ENCODE measurements at regions not wholly inside any gene's neighbourhood (a gene's known extent, or its start where the extent isn't known, plus 50 kb on each side); places are given as distances from the start of the nearest gene placed in this dataset.

GRCh38 chr10:10279906-10280305 lies 737.8 kb upstream of the CELF2 start:
- no peak for DNase-seq (ENCODE audit: low read depth in 2 of 3, low spot score in 2 of 3)

- DNase-seq (ENCODE audit: low read depth in 2 of 3, low spot score in 2 of 3), result no peak
Measured at GRCh38 chr10:10292501-10292900, 725.2 kb upstream of the CELF2 start.

GRCh38 chr10:10293041-10293440 lies 724.6 kb upstream of the CELF2 start:
- no peak for DNase-seq (ENCODE audit: low read depth in 2 of 3, low spot score in 2 of 3)

- DNase-seq (ENCODE audit: low read depth in 2 of 3, low spot score in 2 of 3), result no peak
Measured at GRCh38 chr10:10293481-10293951, 724.2 kb upstream of the CELF2 start.

GRCh38 chr10:10294184-10294880 lies 723.3 kb upstream of the CELF2 start:
- no peak for DNase-seq (ENCODE audit: low read depth in 2 of 3, low spot score in 2 of 3)

GRCh38 chr10:10294881-10295529 lies 722.7 kb upstream of the CELF2 start:
- DNase-seq (ENCODE audit: low read depth in 2 of 3, low spot score in 2 of 3), result no peak

- no peak for DNase-seq (ENCODE audit: low read depth in 2 of 3, low spot score in 2 of 3)
Measured at GRCh38 chr10:10295537-10295936, 722.1 kb upstream of the CELF2 start.

- no peak for DNase-seq (ENCODE audit: low read depth in 2 of 3, low spot score in 2 of 3)
Measured at GRCh38 chr10:10302689-10303088, 715.0 kb upstream of the CELF2 start.

- DNase-seq (ENCODE audit: low read depth in 2 of 3, low spot score in 2 of 3), result no peak
Measured at GRCh38 chr10:10307036-10307435, 710.6 kb upstream of the CELF2 start.

- DNase-seq (ENCODE audit: low read depth in 2 of 3, low spot score in 2 of 3), result no peak
Measured at GRCh38 chr10:10307551-10307950, 710.1 kb upstream of the CELF2 start.

- no peak for DNase-seq (ENCODE audit: low read depth in 2 of 3, low spot score in 2 of 3)
Measured at GRCh38 chr10:10310498-10310897, 707.2 kb upstream of the CELF2 start.

GRCh38 chr10:10311966-10312365 lies 705.7 kb upstream of the CELF2 start:
- no peak for DNase-seq (ENCODE audit: low read depth in 2 of 3, low spot score in 2 of 3)

GRCh38 chr10:10313149-10313835 lies 704.4 kb upstream of the CELF2 start:
- DNase-seq (ENCODE audit: low read depth in 2 of 3, low spot score in 2 of 3), result no peak

GRCh38 chr10:10314626-10315025 lies 703.0 kb upstream of the CELF2 start:
- no peak for DNase-seq (ENCODE audit: low read depth in 2 of 3, low spot score in 2 of 3)

GRCh38 chr10:10315989-10316388 lies 701.7 kb upstream of the CELF2 start:
- DNase-seq (ENCODE audit: low read depth in 2 of 3, low spot score in 2 of 3), result no peak

- DNase-seq (ENCODE audit: low read depth in 2 of 3, low spot score in 2 of 3), result no peak
Measured at GRCh38 chr10:10317151-10317550, 700.5 kb upstream of the CELF2 start.

- no peak for DNase-seq (ENCODE audit: low read depth in 2 of 3, low spot score in 2 of 3)
Measured at GRCh38 chr10:10318856-10319255, 698.8 kb upstream of the CELF2 start.

- no peak for DNase-seq (ENCODE audit: low read depth in 2 of 3, low spot score in 2 of 3)
Measured at GRCh38 chr10:10320956-10321355, 696.7 kb upstream of the CELF2 start.

GRCh38 chr10:10326116-10326515 lies 691.6 kb upstream of the CELF2 start:
- DNase-seq (ENCODE audit: low read depth in 2 of 3, low spot score in 2 of 3), result no peak

GRCh38 chr10:10327934-10328333 lies 689.7 kb upstream of the CELF2 start:
- no peak for DNase-seq (ENCODE audit: low read depth in 2 of 3, low spot score in 2 of 3)

GRCh38 chr10:10330418-10330817 lies 687.3 kb upstream of the CELF2 start:
- no peak for DNase-seq (ENCODE audit: low read depth in 2 of 3, low spot score in 2 of 3)

GRCh38 chr10:10332786-10333185 lies 684.9 kb upstream of the CELF2 start:
- no peak for DNase-seq (ENCODE audit: low read depth in 2 of 3, low spot score in 2 of 3)

All from hematopoietic multipotent progenitor cell (in vitro differentiated cells).